Activated CD4-positive, alpha-beta T cell treated with anti-CD3 and anti-CD28 coated beads, Interleukin-2, amount 10 ng/mL, durations not matched to agents 24 days and 14 days (primary cell): ENCODE measurements at regions not wholly inside any gene's neighbourhood (a gene's known extent, or its start where the extent isn't known, plus 50 kb on each side); places are given as distances from the start of the nearest gene placed in this dataset.
"Not testable (repeated sequence)": the region's sequence is repeated elsewhere in the genome, so short reads cannot be mapped to it uniquely, and the experiment has no call there.

Source experiments
- DNase-seq: peaks from one replicate; pipeline ENCODE4 v3.0.0; 2022
- H3K27ac Mint-ChIP-seq: one replicate; pipeline ENCODE4 v1.8.0; 2022; ENCODE audit warnings: mild to moderate bottlenecking, mixed read lengths
- H3K27me3 Mint-ChIP-seq: one replicate; pipeline ENCODE4 v1.8.0; 2022; ENCODE audit warnings: mixed read lengths
- H3K36me3 Mint-ChIP-seq: one replicate; pipeline ENCODE4 v1.8.0; 2022; ENCODE audit warnings: low read depth, mild to moderate bottlenecking, mixed read lengths
- H3K4me1 Mint-ChIP-seq: one replicate; pipeline ENCODE4 v1.8.0; 2021; ENCODE audit warnings: mixed read lengths
- H3K4me3 Mint-ChIP-seq: one replicate; pipeline ENCODE4 v1.8.0; 2022; ENCODE audit warnings: mild to moderate bottlenecking, moderate library complexity, mixed read lengths
- H3K9me3 Mint-ChIP-seq: one replicate; pipeline ENCODE4 v1.8.0; 2021; ENCODE audit warnings: mixed read lengths
- intact Hi-C: fragments of 100-400 bp; cut with micrococcal nuclease; formaldehyde crosslinking; loops from one replicate; pipeline ENCODE4 v1.15.1; 2023

- intact Hi-C loops: no loop called here
- H3K9me3 Mint-ChIP-seq: peaks cover 2% of the 10 kb centered on the region
- no peaks in the 10 kb centered on the region for H3K36me3 Mint-ChIP-seq
- H3K27ac Mint-ChIP-seq: no peak overlapping the region
- no peak for DNase-seq
- H3K4me1 Mint-ChIP-seq: no peaks in the 10 kb centered on the region
- H3K4me3 Mint-ChIP-seq: no peak overlapping the region
- H3K27me3 Mint-ChIP-seq: no peaks in the 10 kb centered on the region
These were observed 228.6 kb upstream of the TACR3 start for GRCh38 chr4:103948244-103949018.

- no peak overlapping the region for H3K27ac Mint-ChIP-seq
- no peak overlapping the region for H3K4me3 Mint-ChIP-seq
- H3K4me1 Mint-ChIP-seq: no peaks in the 10 kb centered on the region
- H3K27me3 Mint-ChIP-seq: no peaks in the 10 kb centered on the region
- DNase-seq: no peak
- no peaks in the 10 kb centered on the region for H3K36me3 Mint-ChIP-seq
- no peaks in the 10 kb centered on the region for H3K9me3 Mint-ChIP-seq
- intact Hi-C loops: no loop called here
These were observed 227.8 kb upstream of the TACR3 start for GRCh38 chr4:103947617-103948016.

- H3K27me3 Mint-ChIP-seq, H3K4me1 Mint-ChIP-seq, H3K27ac Mint-ChIP-seq, H3K4me3 Mint-ChIP-seq, DNase-seq, H3K9me3 Mint-ChIP-seq, H3K36me3 Mint-ChIP-seq, intact Hi-C loops: not testable (repeated sequence)
These were observed 227.0 kb upstream of the TACR3 start for GRCh38 chr4:103946621-103947268.

- no peak for DNase-seq
- Mint-ChIP-seq H3K9me3 (no peaks in the 10 kb centered on the region), H3K4me3 (no peak overlapping the region), H3K36me3 (no peaks in the 10 kb centered on the region), H3K27me3 (no peaks in the 10 kb centered on the region), H3K4me1 (no peaks in the 10 kb centered on the region), H3K27ac (no peak overlapping the region)
- intact Hi-C loops: no loop called here
These were observed 218.7 kb upstream of the TACR3 start for GRCh38 chr4:103938488-103938887.

GRCh38 chr4:103936653-103937145, 216.9 kb upstream of the TACR3 start:
- no peak overlapping the region for H3K27ac Mint-ChIP-seq
- no peaks in the 10 kb centered on the region for H3K9me3 Mint-ChIP-seq
- no peaks in the 10 kb centered on the region for H3K36me3 Mint-ChIP-seq
- no peak overlapping the region for H3K4me3 Mint-ChIP-seq
- DNase-seq: no peak
- intact Hi-C loops: no loop called here
- H3K4me1 Mint-ChIP-seq: no peaks in the 10 kb centered on the region
- H3K27me3 Mint-ChIP-seq: no peaks in the 10 kb centered on the region

- Mint-ChIP-seq H3K4me3 (no peak overlapping the region), H3K27me3 (no peaks in the 10 kb centered on the region), H3K27ac (no peak overlapping the region), H3K4me1 (no peaks in the 10 kb centered on the region), H3K9me3 (no peaks in the 10 kb centered on the region), H3K36me3 (no peaks in the 10 kb centered on the region)
- DNase-seq: no peak
- intact Hi-C loops: no loop called here
These were observed 214.5 kb upstream of the TACR3 start for GRCh38 chr4:103934178-103934789.

- intact Hi-C loops: no loop called here
- no peaks in the 10 kb centered on the region for H3K27me3 Mint-ChIP-seq
- H3K9me3 Mint-ChIP-seq: no peaks in the 10 kb centered on the region
- H3K4me1 Mint-ChIP-seq: no peaks in the 10 kb centered on the region
- no peak overlapping the region for H3K4me3 Mint-ChIP-seq
- DNase-seq: no peak
- H3K36me3 Mint-ChIP-seq: no peaks in the 10 kb centered on the region
- no peak overlapping the region for H3K27ac Mint-ChIP-seq
These were observed 208.6 kb upstream of the TACR3 start for GRCh38 chr4:103928370-103928769.

GRCh38 chr4:103923551-103923950, 203.8 kb upstream of the TACR3 start:
- H3K4me3 Mint-ChIP-seq: no peak overlapping the region
- no peaks in the 10 kb centered on the region for H3K36me3 Mint-ChIP-seq
- no peaks in the 10 kb centered on the region for H3K9me3 Mint-ChIP-seq
- intact Hi-C loops: no loop called here
- no peak overlapping the region for H3K27ac Mint-ChIP-seq
- no peaks in the 10 kb centered on the region for H3K27me3 Mint-ChIP-seq
- H3K4me1 Mint-ChIP-seq: no peaks in the 10 kb centered on the region
- no peak for DNase-seq

GRCh38 chr4:103918214-103918613, 198.4 kb upstream of the TACR3 start:
- no peak for DNase-seq
- no peak overlapping the region for H3K4me3 Mint-ChIP-seq
- H3K4me1 Mint-ChIP-seq: peaks cover 2% of the 10 kb centered on the region
- H3K36me3 Mint-ChIP-seq: no peaks in the 10 kb centered on the region
- no peak overlapping the region for H3K27ac Mint-ChIP-seq
- intact Hi-C loops: no loop called here
- no peaks in the 10 kb centered on the region for H3K9me3 Mint-ChIP-seq
- H3K27me3 Mint-ChIP-seq: no peaks in the 10 kb centered on the region

GRCh38 chr4:103915224-103915869, 195.6 kb upstream of the TACR3 start:
- peaks cover 2% of the 10 kb centered on the region for H3K4me1 Mint-ChIP-seq
- intact Hi-C loops: no loop called here
- no peak overlapping the region for H3K4me3 Mint-ChIP-seq
- H3K9me3 Mint-ChIP-seq: no peaks in the 10 kb centered on the region
- H3K27ac Mint-ChIP-seq: no peak overlapping the region
- no peak for DNase-seq
- no peaks in the 10 kb centered on the region for H3K36me3 Mint-ChIP-seq
- H3K27me3 Mint-ChIP-seq: no peaks in the 10 kb centered on the region

GRCh38 chr4:103907414-103907813, 187.6 kb upstream of the TACR3 start:
- Mint-ChIP-seq H3K9me3 (no peaks in the 10 kb centered on the region), H3K4me3 (no peak overlapping the region)
- no peak for DNase-seq

GRCh38 chr4:103904123-103904522, 184.3 kb upstream of the TACR3 start:
- H3K27ac Mint-ChIP-seq: no peak overlapping the region
- H3K9me3 Mint-ChIP-seq: no peaks in the 10 kb centered on the region
- no peaks in the 10 kb centered on the region for H3K27me3 Mint-ChIP-seq
- no peak for DNase-seq
- no peak overlapping the region for H3K4me3 Mint-ChIP-seq
- intact Hi-C loops: no loop called here
- H3K36me3 Mint-ChIP-seq: no peaks in the 10 kb centered on the region
- H3K4me1 Mint-ChIP-seq: no peaks in the 10 kb centered on the region

More at GRCh38 chr4:103907414-103907813, 187.6 kb upstream of the TACR3 start:
- Mint-ChIP-seq H3K27ac (no peak overlapping the region), H3K4me1 (no peaks in the 10 kb centered on the region), H3K36me3 (no peaks in the 10 kb centered on the region), H3K27me3 (no peaks in the 10 kb centered on the region)
- intact Hi-C loops: no loop called here

- Mint-ChIP-seq H3K9me3 (no peaks in the 10 kb centered on the region), H3K36me3 (no peaks in the 10 kb centered on the region)
- intact Hi-C loops: no loop called here
These were observed 182.9 kb upstream of the TACR3 start for GRCh38 chr4:103902730-103903129.

More at GRCh38 chr4:103902730-103903129, 182.9 kb upstream of the TACR3 start:
- H3K27me3 Mint-ChIP-seq: no peaks in the 10 kb centered on the region
- no peak for DNase-seq
- no peak overlapping the region for H3K4me3 Mint-ChIP-seq
- no peaks in the 10 kb centered on the region for H3K4me1 Mint-ChIP-seq
- H3K27ac Mint-ChIP-seq: no peak overlapping the region
